NK-92 (cell line): ENCODE measurements at regions not wholly inside any gene's neighbourhood (a gene's known extent, or its start where the extent isn't known, plus 50 kb on each side); places are given as distances from the start of the nearest gene placed in this dataset.

ENCODE experiments used
- DNase-seq: peaks from one replicate; lab custom pipeline; 2025; ENCODE audit not compliant: unreplicated experiment; lab: John Stamatoyannopoulos, UW

GRCh38 chr2:2836343-2837070, 505.4 kb upstream of the MYT1L start:
- DNase-seq: no peak

DNA sequence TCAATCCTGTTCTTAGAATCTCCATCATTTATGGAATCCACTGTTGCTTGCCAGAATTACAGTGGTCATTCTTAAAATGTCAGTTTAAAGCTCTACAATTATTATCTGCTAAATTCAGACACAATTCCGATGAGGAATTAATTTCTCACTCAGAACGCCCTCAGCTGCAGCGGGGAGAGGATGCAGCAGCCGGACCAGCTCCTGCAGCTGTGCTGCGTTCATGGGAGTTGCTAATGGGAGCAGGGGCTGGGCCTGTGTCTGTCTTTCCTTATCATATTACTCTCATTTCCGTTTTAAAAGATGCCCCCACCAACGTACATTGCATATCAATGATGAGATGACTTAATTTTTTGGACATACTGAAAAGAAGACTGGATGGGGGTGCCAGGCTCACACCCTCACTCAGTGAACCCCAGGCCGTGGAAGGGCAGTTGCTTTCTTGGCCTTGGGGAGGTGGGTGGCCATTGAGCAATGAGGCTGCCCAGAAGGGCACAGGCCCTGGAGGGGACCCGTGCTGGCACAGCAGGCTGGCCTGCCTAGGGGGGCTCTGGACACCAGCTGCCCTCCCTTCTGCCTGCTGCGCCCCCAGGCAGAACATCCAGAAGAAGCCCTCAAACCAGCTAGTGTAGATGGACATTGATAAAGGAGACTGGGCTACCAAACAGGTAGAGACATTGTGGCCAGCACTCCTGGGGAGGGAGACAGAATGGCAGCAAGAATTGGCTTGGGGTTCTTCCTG, 503.6 kb upstream of the MYT1L start:
- no peak for DNase-seq

GRCh38 chr2:2834105-2834504, 503.0 kb upstream of the MYT1L start:
- DNase-seq: no peak

- DNase-seq: no peak
Observed at GRCh38 chr2:2832657-2833056, 501.6 kb upstream of the MYT1L start.

DNA sequence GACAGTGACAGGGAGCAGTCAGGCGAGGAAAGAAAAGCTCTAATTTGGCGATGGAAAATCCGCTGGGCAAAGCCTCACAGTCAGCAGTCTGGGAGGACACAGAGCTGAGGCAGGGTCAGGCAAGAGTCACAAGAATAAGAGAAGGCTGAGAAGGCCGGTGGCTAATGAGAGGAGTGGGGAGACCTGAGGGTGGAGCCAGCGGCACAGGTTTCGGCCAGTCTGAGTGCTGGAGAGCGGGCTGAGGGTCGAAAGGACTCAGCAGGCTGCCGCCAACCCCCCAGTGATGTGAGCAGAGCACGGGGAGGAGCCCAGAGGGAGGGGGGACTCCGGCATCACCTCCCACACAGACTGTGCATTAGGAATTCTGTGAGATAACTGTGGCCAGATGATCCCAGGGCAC, 500.6 kb upstream of the MYT1L start:
- DNase-seq: no peak

DNA sequence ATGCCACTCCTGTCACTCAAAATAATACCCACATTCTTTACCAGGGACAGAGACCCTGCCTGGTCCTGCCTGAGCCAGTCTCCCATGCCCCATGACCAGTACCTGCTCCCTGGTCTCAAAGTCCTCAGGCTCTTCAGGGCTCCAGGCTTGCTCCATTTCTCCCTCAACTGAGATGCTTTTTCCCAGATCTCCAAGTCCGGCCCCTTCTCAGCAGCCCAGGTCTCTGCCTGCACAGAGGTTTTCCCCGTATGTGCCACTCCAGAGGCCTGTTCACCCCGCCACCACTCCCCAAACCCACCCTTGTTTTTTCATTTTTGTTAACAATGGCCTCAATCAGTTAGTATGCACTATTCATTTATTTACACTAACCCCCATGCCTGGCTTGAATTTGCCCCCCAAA, 499.5 kb upstream of the MYT1L start:
- no peak for DNase-seq

GRCh38 chr2:2828774-2829368, 497.8 kb upstream of the MYT1L start:
- DNase-seq: no peak

- DNase-seq: no peak
Observed at GRCh38 chr2:2827761-2828221, 496.7 kb upstream of the MYT1L start.

GRCh38 chr2:2827046-2827636, 496.1 kb upstream of the MYT1L start:
- no peak for DNase-seq

DNA sequence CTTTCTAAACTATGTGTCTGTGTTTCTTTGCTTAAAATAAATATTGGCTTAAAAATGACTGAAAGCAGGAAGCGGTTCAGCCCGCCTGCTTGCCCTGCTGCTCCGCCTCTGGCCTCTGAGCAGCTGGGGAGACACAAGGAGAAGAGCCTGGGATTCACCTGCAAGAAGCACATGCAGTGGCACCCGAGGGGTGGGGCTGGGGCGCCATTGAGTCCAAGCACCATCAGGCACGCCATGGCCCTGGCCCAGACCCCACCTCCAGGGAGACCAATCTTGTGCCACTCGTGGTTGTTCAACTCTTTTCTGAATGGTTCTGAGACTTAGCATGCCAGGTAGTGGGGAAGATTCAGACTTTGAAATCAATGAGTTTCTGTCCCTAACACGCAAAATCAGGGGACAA, 495.5 kb upstream of the MYT1L start:
- DNase-seq: no peak

GRCh38 chr2:2826209-2826551, 495.1 kb upstream of the MYT1L start:
- DNase-seq: no peak

DNA sequence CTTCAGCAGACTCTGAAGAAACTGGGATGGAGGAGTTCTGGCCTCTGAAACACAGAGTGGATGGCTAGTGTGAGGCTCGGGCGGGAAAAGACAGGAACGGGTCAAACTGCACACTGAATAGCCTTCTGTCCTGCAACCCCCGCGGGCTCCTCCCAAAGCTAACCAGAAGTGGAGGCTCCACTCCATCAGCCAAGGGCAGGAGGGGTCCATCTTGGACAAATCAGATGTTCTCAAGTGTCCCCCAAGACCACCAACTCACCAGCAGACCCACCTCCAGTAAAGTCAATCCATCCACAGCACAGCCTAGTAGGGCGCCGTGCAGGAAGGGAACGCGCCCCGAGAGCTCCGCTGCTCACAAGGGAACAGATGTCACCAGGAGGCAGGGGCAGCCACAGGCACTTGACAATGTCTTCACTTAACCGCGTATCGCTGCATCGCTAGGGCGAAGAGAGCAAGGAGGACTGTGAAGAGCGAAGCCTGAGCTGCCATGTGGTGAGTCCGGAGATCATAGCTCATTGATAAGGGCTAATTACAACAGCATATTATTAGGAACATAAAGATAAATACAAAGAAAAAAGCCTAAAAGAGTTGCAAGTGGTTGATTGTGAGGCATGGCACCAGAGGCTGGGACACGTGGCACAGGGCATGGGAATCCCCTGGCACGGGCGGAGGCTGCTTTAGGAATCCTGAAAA, 494.6 kb upstream of the MYT1L start:
- DNase-seq: no peak

GRCh38 chr2:2825062-2825461, 494.0 kb upstream of the MYT1L start:
- no peak for DNase-seq

DNA sequence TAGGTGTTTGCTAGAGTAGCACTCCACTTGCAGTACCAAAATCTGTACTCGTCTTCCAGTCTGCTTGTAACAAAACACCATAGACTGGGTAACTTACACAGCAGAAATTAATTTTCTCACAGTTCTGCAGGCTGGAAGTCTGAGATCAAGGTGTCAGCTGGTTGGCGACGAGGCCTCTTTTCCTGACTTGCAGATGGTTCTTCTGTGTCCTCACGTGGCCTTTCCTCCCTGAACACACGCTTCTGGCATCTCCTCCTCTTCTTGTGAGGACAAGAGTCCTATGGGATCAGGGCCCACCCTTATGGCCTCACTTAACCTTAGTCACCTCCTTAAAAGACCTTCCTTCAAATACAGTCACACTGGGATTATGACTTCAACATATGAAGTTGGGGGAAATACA, 493.5 kb upstream of the MYT1L start:
- DNase-seq: no peak

GRCh38 chr2:2823061-2823753, 492.1 kb upstream of the MYT1L start:
- no peak for DNase-seq

DNA sequence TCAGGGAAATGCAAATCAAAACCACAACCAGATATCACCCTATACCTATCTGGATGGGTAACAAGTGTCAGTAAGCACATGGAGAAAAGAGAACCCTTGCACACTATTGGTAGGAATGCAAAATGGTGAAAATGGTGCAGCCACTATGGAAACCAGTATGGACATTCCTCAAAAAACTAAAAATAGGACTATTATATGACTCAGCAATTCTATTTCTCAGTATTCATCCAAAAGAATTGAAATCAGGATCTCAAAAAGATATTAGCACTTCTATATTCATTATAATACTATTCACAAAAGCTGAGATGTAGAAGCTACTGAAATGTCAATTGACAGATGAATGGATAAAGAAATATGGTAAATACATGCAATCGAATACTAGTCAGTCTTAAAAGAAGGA, 491.1 kb upstream of the MYT1L start:
- DNase-seq: no peak

DNA sequence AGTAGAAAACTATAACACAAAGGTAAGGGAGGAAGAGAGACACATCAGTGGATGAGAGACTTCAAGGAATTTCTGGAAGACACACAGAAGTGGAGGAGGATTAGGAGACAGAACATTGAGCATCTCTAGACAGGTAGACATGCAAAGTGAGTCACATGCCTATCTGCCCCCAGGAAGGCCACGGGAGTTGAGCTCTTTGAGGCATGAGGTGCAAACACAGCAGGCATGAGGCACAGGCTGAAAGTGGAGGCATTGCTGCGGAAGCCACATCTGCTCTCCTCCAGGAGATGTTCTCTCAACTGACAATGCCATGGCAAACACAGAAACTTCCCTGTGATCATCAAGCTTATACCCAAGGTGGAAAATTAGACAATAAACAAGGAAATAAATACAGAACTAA, 481.6 kb upstream of the MYT1L start:
- no peak for DNase-seq

GRCh38 chr2:2812117-2812516, 481.0 kb upstream of the MYT1L start:
- DNase-seq: no peak

DNA sequence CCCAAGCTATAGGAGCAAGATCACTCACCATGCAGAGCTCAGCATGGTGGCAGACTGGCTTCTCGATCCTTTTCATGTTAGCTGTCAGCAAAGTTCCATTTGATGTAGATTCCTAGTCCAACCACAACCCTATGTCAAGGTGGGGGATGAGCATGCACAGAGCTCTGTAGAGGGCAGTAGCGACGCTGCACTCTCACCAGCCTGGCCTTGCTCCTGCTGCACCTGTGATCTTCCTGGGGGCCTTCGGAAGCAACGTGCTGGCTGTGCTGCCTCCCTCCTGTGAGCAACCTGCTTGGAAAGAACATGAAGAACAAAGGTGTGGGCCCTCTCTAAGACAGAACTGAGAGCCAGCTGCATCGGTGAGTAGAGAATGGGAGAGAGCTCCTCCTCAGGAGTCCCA, 479.4 kb upstream of the MYT1L start:
- DNase-seq: no peak

DNA sequence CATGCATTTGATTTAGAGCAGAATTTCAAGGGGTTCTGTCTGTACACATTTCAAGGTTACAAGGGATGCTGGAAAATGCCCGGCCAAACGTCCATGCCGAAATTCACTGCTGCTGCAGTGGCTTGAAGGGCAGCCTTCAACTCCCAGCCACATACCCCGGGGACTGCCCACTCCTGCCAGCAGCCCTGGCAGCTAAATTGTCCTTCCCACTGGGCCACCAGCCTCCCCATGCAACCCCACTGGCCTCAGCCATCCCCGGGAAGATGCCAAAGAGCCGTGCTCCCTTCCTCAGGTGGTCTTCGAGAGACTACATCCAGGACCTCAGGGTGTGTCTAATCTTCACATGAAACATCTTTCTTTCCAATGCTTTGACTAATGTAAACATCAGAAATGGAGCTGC, 478.7 kb upstream of the MYT1L start:
- no peak for DNase-seq

- DNase-seq: no peak
Observed at GRCh38 chr2:2808551-2809058, 477.5 kb upstream of the MYT1L start.
